Fibroblast of upper back skin (primary cell): ENCODE measurements at regions not wholly inside any gene's neighbourhood (a gene's known extent, or its start where the extent isn't known, plus 50 kb on each side); places are given as distances from the start of the nearest gene placed in this dataset.
"Not testable (repeated sequence)": the region's sequence is repeated elsewhere in the genome, so short reads cannot be mapped to it uniquely, and the experiment has no call there.

Experiments used
- DNase-seq: peaks from one replicate; pipeline ENCODE4 v3.0.0-alpha.2; 2013

DNA sequence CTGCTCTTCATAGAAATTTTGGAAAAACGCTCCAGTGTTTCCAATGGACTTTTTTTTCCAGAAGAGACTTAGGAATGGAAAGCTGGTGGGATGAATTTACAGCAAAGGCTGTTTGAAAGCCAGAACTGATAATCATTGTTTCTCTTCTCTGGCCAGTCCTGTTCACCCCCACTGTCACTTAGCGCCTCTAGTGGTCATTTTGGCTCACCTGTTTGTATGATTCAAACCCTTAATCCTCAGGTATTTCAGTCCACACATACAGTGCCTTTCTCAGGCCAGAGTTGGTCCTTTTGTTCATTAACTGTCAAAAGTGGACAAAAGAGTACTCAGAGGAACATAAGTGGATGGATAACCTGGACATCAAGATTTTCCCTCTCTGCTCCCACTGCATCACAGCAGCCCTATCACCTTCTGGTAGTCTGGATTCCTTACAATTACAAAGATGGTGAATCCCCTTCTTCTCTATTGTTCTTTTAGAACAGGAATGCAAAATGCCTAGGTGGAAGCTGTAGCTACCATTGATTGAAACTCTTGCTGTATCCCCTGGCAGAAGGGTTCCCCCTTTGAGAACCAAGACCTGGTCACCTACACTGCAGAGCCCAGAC is 177.6 kb upstream of the OLFM3 start:
- no peak for DNase-seq

DNA sequence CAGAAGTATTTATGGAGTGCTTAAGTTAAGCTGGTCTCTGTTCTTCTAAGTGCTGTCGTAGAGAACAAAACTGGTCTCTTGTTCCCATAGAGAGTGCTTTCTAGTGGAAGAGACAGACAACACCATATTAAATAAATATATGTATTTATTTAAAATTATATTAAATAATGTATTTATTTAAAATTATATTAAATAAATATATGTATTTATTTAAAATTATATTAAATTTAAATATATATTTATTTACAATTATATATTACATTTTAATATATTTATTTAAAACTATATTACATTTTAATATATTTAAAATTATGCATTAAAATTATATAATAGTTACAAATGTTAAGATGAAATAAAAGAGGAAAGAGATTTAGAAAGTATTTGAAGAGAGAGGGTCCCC is 175.5 kb upstream of the OLFM3 start:
- DNase-seq, result no peak

- DNase-seq, result no peak
Measured at GRCh38 chr1:102163799-102164198, 167.1 kb upstream of the OLFM3 start.

GRCh38 chr1:102151242-102151641 is 154.5 kb upstream of the OLFM3 start:
- no peak for DNase-seq

GRCh38 chr1:102120910-102121309 is 124.2 kb upstream of the OLFM3 start:
- no peak for DNase-seq

GRCh38 chr1:102118150-102118549 is 121.4 kb upstream of the OLFM3 start:
- DNase-seq, result no peak

DNA sequence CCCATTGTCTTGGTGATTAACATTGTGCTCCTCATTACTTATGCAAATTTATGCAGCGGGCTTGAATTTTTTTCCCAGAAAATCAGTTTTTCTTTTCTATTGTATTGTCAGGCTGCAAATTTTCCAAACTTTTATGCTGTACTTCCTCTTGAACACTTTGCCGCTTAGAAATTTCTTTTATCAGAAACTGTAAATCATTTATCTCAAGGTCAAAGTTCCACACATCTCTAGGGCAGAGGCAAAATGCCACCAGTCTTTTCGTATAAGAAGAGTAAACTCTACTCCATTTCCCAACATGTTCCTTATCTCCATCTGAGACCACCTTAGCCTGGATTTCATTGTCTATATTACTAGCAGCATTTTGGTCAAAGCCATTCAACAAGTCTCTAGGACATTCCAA is 113.9 kb upstream of the OLFM3 start:
- DNase-seq, result no peak

DNA sequence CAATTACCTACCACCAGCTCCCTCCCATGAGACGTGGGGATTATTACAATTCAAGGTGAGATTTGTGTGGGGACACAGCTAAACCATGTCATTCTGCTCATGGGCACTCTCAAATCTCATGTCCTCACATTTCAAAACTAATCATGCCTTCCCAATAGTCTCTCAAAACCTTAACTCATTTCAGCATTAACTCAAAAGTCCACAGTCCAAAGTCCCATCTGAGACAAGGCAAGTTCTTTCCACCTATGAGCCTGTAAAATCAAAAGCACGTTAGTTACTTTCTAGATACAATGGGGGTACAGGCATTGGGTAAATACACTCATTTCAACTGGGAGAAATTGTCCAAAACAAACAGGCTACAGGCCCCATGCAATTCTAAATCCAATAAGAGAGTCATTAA is 112.8 kb upstream of the OLFM3 start:
- DNase-seq, result not testable (repeated sequence)

- no peak for DNase-seq
Measured at GRCh38 chr1:102107441-102107840, 110.7 kb upstream of the OLFM3 start.

DNA sequence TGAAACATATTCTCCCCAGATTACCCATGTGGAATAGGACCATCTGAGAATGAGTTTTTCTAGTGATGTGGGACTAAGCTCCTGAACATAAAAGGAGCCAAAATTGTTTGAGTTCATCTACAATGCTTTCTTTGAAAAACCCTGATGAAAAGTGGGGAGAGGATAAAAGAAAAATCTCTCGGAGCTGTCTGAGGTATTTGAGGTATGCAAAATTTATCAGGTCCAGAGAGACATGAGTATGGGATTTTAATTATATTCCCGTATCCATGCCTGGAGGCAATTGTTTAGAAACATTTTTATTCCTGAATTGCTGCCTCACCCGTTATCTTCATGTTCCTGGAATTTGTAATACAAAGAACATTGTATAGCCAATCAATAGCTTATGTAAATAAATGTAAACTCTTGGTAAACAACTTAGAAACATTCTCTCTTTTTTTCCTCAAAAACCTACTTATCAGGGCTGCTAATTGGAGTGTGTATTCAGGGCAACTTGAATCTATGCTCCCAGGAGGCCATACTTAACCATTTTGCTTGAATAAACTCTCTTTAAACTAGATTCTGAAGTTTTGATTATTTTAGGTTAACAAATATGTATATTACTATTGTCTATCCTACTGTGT is 109.3 kb upstream of the OLFM3 start:
- DNase-seq, result no peak

GRCh38 chr1:102103646-102104045 is 106.9 kb upstream of the OLFM3 start:
- DNase-seq, result no peak

DNA sequence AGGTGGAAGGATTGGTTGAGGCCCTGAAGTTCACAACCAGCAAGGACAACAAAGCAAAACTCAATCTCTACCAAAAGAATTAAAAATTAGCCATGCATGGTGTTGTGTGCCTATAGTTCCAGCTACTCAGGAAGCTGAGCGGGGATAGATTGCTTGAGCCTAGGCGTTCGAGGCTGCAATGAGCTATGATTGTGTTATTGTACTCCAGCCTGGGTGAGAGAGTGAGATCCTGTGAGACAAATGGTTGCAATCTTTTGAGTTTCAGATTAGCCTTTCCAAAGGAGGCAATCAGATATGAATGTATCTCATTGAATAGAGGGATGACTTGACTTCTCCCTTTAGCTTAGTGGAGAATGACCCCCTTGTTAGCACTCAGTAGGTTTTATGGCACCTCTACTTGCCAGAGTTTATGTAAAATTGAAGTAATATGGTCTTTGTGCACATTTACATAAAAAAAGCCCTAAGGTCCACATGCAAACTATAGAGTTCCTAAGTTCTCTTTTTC is 105.6 kb upstream of the OLFM3 start:
- no peak for DNase-seq

- no peak for DNase-seq
Measured at GRCh38 chr1:102100666-102101065, 103.9 kb upstream of the OLFM3 start.

GRCh38 chr1:102099916-102100315 is 103.2 kb upstream of the OLFM3 start:
- no peak for DNase-seq

DNA sequence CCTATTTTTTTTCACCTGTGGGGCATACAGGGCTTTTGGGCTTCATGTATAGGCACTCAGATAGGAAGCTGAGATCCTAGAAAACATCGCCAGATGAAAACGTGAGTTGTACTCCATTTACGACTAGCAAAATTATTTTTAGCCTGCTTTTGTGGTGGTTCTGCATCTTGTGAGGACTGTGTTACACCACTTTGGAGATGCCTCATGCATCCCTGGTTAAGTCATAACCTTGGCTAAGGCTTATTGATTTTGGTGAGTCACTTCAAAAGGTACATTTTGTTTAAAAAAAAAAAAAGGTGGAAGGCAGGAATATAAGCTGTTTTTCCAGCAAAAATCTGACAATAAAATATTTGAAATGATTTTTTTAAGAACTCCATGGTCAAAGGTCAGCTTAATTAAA is 101.8 kb upstream of the OLFM3 start:
- no peak for DNase-seq

DNA sequence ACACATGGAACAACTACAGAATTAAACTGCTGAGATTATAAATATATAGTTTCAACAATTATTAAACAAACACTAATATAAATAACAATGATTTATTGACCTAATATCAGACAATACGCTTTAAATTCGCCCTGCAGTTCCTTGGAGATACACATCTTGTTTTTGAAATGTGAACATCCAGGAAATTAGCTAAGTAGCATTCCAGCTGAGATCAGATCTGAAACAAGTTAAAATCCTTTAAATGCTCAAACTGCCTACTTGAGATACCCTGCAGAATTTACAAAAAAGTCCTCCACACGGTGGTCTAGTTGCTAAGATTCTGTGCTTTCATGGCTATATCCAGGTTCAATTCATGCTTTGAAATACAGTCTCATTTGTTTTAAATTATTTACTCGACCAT is 101.4 kb upstream of the OLFM3 start:
- DNase-seq, result no peak

DNA sequence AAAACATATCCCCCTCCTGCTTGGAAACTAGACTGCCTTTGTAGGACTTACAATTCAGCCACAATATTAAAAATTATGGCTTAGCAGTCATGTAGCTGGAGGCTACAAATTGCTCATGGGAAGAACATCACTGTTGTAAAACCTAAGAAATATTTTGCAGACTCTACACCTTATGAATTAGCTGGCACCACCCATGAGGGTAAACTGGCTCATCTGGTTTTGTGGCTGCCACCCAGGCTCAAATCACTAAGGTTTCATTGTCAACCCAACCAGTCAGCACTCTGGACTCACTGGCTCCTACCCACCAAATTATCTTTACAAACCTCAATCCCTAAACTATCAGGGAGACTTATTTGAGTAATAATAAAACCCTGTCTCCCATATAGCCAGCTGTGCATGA is 100.7 kb upstream of the OLFM3 start:
- DNase-seq, result no peak

DNA sequence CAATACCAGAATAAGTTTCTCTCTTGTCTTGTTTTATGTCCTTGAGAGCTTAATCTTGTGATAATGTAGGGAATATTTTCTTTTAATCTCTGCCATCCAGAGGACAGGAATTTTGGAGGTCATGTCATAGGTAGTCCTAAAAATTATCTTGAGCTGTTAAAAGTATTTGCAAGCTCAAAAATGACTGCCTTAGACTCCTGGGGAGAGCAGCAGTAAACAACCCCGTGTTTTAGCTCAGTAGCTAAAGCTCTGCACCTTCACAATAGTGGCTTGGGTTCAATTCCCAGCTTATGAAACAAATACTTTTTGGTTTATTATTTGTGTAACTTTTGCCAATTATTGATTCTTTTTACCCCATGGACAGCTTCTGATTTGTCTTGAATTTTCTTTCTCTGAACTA is 99.4 kb upstream of the OLFM3 start:
- DNase-seq, result no peak

- no peak for DNase-seq
Measured at GRCh38 chr1:102089791-102090190, 93.1 kb upstream of the OLFM3 start.

DNA sequence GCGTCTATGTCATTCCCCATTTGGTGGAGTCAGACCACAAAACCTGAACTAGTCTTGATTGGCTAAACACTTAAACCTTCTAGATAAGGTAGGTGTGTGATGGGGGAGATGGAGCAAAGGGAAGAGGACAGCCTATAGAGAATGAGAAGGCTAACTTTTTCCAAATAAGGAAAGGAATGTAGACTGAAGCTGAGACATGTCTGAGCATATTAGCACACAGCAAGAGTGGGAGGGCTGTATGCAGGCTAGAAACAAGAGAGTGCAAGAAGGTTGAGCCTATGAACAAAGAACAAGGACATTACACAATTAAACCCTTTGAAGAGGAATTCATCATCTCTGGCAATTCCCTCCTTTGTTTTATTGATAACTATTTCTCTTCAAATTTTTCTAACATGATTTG is 89.2 kb upstream of the OLFM3 start:
- DNase-seq, result no peak

DNA sequence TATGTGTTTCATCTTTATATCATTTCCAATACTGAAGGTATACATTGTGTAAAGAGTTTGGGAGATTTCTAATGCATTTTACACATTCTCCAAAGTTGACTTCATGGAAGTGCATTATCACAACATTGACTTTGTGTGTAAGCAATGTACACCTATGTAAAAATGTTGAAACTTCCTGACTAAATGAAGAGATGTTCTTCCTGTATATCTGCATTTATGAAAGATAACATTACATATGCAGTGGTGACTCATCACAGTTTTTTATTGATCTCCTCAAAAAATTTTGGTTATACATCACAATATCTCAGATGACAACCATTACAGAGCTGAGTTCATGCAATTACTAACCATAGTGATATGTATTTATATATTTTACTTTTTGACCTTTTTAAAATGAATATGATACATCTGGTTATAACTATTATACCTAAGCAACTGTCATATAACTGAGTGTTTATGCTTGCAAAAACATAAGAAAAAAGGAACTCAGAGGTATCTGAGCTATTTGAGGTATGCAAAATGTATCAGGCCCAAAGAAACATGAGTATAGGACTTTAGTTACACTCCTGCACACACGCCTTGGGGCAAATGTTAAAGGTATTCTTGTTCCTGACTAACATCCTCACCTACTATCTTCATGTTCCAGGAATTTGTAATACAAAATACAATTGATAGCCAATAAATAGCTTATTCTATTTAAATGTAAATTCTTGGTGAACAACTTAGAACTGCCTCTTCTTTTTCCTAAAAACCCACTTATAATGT is 88.2 kb upstream of the OLFM3 start:
- DNase-seq, result no peak

DNA sequence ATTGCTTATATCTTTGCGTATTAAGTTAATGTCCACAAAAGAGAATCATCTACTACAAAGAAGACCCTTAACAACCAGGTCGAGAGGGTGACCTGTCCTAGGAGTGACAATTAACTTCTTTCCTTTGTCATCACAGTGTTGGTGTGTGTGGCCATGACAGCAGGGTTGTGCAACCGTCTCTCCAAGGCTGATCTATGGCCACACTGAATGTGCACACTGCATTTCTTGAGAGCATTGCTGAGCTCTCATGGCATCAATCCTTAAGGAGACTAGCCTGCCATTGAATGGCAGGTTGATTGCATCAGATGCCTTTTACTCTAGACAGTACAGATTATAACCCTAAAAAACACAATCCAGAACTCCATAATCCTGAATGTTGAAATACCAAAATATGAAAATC is 86.5 kb upstream of the OLFM3 start:
- DNase-seq, result no peak

DNA sequence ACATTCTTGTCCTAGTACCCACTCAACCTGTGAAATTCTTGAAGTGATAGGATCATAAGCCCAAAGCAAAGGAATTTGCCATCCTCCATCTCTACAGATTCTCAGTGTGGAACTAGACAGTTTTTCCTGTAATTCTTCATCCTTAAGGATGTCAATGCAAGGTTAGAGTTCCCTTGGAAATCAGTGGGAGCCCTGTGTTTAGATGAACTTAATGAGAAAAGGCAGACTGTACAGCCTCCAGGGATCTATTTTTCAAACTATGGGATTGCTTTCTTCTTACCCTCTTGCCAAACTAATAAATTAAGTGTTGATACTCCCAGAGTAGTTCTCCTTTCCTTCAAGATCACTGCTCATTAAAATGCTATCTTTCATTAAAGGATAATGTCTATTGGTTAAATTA is 78.1 kb upstream of the OLFM3 start:
- DNase-seq, result no peak

- no peak for DNase-seq
Measured at GRCh38 chr1:102071451-102071850, 74.7 kb upstream of the OLFM3 start.
